NCI-H2171 (cell line): ENCODE measurements at regions not wholly inside any gene's neighbourhood (a gene's known extent, or its start where the extent isn't known, plus 50 kb on each side); places are given as distances from the start of the nearest gene placed in this dataset.
"Not testable (repeated sequence)": the region's sequence is repeated elsewhere in the genome, so short reads cannot be mapped to it uniquely, and the experiment has no call there.

Experiments used
- DNase-seq: peaks from one replicate; lab custom pipeline; 2025; lab: John Stamatoyannopoulos, UW

DNA sequence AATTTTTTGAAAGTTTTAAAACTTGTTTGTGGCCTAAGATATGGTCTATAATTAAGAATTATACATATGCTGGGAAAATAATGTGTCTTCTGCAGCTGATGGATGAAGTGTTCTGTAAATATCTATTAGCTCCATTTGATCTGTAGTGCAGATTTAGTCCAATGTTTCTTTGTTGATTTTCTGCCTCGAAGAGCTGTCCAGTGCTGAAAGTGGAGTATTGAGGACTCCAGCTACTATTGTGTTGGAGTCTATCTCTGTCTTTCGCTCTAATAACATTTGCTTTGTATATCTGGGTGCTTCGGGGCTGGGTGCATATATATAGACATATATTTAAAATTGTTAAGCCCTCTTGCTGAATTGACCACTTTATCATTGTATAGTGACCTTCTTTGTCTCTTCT, 2127.3 kb downstream of the PCDH7 start:
- DNase-seq = no peak

DNA sequence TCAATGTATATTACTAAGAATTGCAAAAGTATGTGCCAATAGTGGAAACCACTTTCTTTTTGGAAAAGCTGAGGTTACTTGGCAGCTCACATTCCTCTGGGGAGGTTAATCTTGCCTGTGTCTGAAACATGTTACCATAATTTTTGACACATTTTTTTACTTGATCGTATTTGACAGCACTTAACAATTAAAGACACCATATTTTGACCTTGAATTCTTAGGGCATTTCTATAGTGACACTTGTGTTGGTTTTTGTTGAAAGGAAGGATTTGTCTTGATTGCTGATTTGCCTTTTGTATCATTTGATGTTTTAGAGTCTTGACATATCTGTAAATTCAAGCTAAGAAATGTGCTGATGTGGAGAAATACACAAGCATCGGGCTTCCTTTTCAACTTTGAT, 2135.5 kb downstream of the PCDH7 start:
- DNase-seq = no peak

DNA sequence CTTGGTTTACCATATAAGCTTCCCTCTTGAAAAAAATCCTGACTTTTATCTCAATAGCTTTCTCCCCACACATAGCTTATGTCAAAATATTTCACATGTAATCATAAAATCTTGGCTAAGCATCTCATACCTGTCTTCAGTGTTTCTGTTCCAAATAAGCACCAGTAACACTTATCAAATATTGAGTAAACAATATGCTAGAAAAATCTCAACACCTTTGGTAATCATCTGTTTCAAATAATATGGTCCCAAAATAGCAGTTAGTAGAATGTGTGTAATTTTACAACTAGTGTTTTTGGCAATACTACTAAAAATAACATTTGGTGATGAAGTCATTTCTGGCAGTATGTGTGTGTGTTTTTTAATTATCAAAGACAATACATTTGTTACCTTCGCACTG, 2138.2 kb downstream of the PCDH7 start:
- no peak for DNase-seq

DNA sequence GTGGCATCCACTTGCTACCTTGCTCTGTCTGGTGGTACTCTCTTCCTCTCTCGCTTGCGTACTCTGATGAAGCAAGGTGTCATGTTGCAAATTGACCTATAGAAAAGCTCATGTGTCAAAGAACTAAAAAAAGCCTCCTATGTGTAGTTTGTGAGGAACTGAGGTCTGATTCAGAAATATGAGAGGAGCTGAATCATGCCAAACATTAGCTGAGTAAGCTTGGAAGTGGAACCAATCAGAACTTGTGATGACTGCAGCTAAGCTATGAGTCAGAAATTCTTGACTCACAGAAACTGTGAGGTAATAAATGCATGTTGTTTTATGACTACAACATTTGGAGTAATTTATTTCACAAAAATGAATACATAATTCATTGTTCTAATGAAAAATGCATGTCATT, 2138.8 kb downstream of the PCDH7 start:
- no peak for DNase-seq

DNA sequence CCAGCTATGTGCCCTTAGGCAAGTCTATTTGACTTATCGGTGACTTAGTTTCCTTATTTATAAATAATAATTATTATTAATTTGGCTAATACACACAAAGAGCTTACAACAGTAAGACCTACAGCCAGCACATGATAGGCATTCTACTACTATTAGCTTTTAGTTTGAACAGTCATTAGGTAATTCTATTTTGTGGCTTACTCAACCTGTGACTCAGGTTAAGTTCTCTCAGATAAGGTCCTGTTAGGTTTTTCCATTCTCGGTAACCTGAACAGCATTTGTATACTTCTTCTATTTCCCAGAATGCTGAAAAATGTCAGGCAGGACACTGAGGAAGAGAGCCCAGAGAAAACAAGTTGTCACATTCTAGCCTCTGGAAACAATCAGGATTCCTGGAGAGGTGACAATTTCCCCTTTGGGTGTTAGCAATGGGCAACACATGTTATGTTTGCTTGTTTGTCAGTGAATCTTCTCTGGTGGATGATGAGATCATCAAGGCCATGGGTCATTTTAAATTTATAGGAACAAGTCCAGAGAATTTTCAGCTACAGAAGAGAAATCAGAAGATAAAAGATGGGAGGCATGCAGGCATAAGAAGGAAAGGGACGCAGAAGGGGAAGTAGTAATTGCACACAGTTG, 2144.7 kb downstream of the PCDH7 start:
- no peak for DNase-seq

DNA sequence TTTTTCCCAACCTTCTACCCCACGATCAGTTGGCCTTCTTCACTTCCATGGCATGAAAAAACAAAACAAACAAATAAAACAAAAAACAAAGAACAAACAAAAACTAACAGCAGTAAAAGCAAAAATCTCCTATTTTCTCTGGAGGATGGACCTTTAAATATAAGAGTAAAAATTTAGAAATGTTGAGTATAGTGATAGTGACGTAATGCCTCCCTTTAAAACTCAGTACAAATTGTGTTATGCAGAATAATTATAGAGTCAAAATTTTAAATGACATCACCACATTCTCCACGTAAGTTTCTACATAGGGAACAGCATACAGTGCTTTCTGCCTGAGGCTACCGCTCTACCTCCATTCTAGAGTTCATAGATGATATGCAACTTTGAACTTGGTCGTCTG, 2156.4 kb downstream of the PCDH7 start:
- DNase-seq = no peak

DNA sequence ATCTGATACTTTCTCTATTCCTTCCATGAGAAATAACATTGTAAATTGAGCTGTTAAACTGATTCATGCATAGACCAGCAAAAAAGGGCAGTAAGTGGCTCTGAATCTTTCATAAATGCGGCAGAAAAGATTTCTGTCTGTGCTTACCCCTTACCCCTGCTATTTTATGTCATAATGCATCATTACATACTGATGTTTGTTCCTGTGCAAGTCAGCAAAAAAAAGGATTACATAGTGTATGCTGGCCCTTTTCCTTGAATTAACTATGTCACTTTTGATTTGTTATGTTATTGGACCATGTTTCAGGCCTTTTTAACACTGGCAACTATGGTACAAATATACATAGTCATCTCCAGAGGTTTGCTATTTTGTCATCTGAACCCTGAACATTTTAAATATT, 2159.7 kb downstream of the PCDH7 start:
- no peak for DNase-seq

DNA sequence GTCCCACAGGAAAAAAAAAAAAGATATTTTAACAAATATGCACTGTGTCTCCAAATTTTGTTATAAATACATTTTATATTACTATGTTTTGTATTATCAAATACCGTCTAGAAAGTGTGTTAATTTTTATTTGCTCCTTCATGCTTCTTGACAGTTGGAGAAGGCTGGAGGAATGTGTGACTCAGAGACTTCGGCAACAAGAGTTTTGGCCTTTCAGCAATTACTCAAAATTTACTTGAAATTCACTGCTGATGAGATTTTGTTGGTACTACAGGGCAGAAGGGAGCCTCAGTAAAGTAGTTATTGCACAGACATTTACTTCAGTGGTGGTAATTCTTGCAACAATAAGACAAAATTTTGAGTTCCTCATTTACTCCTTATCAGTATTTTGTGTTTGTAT, 2164.0 kb downstream of the PCDH7 start:
- DNase-seq = no peak

DNA sequence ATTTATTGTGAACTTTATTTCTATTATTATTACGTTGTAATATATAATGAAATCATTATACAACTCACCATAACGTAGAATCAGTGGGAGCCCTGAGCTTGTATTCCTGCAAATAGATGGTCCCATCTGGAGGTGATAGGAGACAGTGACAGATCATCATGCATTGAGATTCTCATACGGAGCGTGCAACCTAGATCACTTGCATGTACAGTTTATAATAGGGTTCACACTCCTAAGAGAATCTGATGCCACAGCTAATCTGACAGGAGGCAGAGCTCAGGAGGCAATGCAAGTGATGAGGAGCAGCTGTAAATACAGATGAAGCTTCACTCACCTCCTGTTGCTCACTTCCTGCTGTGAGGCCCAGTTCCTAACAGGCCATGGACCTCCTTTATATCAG, 2170.2 kb downstream of the PCDH7 start:
- DNase-seq = no peak

DNA sequence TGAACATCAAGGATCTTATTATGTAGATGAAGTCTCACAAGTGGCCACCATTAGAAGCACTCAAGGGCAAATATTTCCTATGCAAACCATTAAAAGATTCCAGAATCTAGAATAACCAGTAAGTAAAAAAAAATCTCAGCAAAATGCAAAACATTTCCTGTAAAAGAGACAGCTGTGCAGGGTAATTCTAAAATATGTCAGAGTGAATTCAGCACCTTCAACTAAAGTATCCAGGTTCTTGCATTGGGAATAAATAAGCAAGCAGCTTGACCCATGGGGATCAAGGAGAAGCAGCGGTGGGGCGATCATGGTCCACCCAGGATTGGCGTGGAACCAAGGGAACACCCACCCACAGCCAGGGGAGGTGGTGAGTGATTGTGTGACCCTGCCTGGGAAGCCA, 2188.9 kb downstream of the PCDH7 start:
- no peak for DNase-seq

DNA sequence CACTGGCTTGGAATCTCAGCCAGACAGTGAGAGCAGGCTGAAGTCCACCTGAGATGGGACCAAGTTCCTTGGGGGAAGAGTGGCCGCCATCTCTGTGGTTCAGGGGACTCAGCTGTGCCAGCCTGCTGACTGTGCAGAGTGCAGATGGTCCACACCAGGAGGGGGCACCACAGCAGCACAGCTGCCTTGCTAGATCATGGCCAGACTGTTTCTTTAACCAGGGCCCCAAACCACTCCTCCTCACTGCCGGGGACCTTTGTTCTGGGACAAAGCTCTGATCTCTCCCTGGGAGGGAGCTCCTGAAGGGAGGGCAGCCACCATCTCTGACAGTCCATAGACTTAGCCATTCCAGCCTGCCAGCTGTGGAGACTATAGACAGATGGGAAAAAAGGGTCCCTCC, 2189.6 kb downstream of the PCDH7 start:
- DNase-seq = no peak

DNA sequence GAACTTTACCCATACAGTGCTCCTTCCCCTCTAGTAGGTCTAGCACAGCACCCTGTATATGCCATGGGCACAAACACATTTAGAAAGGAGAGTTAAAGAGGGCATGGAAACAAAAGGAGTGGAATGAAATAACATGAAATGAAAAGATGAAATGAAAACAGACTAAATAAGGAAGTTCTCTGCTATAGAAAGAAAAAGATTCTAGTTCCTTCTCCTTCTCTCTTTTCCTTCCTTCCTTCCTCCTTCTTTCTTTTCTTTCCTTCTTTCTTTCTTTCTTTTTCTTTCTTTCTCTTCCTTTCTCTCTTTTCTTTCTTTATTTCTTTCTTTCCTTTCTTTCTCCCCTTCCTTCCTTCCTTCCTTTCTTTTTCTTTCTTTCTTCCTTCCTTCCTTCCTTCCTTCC, 2197.4 kb downstream of the PCDH7 start:
- DNase-seq = no peak

DNA sequence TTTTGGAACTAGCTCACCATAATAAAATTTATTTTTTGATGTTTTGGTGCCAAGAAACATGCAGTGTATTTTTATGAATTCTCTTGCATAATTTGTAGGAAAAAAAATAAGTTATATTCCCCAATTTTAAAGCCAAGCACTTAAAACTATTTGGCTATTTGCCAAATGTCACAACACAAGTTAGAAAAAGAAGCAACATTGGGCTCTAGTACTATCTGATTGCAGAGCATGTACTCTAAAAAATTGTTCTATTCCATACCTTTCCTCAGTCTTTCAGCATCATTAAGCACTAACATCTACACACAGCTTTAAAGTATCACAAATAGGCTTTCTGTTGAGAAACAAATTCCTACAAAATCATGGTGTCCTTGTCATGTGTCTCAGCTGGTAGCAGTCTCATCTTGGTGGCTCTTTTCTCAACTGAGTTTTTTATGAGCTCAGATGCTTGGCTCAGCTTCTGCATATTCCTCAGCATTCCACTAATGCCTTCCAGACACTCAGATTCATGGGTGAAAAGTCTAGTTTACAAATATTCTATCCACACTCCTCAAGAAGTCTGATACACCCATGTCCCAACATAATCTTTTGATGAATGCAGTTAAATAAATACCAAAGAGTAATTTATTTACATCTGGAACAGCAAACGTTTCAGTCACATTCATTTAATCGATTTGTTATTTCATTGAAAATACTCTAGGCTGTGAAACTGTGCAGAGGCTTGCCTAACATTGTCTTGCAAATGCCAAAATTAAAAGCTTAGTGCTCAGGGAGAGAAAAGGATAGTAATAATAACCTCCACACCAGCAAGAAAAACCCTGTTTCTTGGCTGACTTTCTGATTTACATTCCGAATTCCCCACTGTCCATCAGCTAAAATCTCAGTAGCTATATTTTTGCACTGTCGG, 2209.9 kb downstream of the PCDH7 start:
- no peak for DNase-seq

DNA sequence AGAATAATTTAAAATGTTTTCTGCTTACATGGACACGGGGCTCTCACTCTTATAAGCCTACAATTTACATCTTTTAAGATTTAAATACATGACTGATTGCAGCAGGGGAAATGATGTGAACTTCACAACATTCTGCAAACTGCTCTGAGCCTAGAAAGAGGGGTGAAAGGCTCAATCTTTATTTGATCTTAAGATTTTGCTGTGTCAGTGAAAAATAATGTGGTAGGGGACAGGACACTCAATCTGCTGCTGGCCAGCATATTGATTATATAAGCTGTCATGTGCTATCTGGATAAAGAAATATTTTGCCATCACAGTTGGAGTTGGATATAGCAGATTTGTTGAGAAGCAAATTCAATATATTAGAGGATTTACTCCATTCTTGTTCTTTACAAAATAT, 2210.5 kb downstream of the PCDH7 start:
- no peak for DNase-seq

DNA sequence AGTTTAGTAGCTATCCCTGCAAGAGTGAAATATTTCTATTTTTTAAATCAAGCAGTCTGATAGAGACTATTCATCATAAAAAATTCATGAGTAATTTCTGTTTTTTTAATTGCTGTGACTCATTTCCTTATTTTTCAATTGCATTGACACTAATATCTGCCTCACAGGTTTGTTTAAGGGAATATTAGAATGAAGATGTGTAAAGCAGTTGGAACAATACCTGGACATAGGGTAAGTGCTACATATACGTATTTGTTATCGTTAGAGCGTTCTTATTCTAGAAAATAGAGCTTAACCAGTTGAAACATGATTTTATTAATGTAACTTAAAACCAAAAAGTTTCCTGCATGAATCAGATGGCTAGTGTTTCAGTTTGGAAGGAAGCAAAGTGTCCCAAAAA, 2211.3 kb downstream of the PCDH7 start:
- no peak for DNase-seq

DNA sequence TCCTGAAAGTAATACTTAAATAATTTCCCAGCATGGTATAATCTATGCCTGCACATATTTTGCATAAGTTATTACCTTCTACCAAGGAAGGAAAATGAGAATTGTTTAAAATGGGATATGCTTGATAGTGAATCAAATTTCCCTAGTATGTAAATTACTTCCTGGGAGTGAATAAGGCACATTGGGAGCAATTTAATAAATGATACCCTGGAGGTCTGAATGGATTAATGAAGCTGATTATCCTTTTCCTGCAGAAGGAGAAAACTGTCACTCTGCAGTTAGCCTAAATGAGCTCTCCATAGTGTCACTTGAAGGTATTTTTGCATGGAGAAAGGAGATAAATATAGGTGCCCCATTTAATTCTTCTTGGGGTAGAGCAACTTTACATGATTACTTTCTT, 2212.0 kb downstream of the PCDH7 start:
- DNase-seq = no peak

DNA sequence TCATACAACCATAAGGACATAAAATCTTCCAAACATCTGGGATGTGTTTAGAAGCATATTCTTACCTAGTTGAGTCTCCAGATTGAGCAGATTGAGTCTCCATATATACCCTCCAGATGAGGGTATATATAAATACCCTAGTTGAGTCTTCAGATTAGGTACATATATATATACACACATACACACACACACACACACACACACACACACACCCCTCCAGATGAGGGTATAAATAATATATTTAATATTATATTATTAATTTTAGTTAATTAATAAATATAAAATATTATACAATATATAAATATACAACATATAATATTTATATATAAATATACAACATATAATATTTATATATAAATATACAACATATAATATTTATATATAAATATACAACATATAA, 2219.1 kb downstream of the PCDH7 start:
- not testable (repeated sequence) for DNase-seq

DNA sequence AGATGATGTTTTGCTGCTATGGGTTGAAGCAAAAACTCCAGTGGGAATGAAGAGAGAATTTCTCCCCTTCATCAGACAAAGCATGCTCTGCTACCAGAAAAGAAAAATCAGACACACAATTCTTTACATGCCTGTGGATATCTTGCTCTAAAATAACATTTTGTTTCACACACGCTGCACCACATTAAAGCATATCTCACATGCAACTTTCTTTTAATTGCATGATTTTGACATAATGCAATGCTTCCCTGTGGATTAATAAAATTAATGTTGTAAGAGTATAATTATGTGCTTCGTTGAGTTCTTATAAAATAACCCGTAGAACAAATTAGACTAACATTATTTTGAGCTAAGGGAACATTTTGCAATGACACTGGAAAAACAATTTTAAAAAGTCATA, 2230.7 kb downstream of the PCDH7 start:
- no peak for DNase-seq

DNA sequence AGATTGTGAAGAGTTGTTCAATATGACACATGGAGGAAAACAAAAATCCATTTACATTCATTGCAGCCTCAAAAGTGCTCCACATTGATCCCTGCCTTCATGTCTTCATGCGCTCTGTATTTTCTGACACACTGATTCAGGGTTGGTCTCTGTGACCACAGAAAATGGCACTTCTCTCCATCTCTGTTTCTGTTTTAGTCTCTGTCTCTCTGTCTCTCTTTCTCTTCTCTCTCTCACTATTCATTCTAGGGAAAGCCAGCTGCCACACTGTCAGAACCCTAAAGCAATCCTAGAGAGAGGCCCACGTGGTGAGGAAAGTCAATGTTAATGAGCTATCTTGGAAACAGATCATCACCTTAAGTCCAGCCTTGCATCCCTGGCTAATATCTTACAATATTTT, 2238.4 kb downstream of the PCDH7 start:
- no peak for DNase-seq

DNA sequence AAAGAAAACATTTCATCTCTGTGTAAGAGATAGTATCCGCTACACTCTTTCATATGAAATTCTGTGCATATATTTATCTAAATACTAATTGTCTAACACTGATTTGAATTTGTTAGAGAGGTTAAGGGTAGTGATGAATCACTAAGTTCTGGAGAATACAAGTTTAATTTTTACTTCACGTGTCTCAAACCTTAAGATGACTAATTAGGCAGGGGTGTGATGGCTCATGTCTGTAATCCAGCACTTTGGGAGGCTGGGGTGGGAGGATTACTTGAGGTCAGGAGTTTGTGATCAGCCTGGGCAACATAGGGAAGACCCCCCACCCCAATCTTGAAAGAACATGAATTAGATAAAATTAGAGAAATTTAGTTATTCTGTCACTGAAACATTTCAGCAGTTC, 2241.9 kb downstream of the PCDH7 start:
- DNase-seq = no peak

DNA sequence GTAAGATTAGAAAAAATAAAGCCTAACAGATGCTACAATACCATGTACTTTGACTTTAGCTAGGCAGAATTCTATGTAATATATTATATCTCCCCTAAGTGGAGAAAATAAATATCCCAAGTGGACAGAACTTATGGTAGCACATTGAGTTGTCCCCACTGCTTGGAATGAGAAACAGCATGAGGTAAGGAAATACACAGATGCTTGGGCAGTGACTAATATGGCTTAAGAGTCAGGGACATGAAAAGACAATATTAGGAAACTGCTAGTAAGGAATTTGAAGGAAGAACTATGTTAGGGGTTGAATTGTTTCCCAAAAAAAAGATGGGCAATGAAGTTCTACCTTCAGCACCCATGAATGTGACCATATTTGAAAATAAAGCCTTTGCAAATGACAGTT, 2265.1 kb downstream of the PCDH7 start:
- DNase-seq = no peak

DNA sequence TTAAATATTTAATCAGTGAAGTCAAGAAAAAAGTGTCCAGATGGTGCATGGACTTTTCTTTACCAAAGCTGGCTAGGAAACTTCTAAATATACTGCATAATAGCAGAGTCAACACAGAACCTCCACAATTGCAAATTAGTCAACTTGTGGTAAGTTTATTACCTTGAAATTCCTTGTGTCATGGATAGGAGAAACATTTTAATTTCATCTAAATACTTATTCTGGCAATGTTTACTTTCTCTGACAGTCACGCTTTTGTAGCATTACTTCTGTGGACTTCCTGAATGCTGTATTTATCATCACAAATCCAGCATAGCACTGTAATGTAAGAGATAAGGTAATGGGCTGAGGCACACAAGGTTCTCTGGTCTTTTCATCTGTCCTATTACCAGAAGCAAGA, 2266.1 kb downstream of the PCDH7 start:
- no peak for DNase-seq

DNA sequence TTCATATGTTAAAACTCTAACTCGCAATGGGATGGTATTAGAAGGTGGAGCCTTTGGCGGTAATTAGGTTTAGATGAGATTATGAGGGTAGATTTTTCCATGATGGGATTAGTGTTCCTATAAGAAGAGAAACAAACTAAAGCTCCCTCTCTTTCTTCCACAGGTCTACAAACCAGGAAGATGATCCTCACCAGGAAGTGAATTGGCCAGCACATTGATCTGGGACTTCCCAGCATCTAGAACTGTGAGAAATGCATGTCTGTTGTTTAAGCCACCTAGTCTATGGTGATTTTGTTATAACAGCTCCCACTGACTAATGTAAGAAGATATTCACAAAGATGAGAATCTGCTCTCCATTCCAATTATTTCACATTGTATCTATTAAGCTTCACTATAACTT, 2266.9 kb downstream of the PCDH7 start:
- no peak for DNase-seq
